ENCODE measurements at regions not wholly inside any gene's neighbourhood (a gene's known extent, or its start where the extent isn't known, plus 50 kb on each side); places are given as distances from the start of the nearest gene placed in this dataset.

GRCh38 chr5:67620424-67621397 is 424.1 kb upstream of the CD180 start:
- no peak overlapping the region for H3K4me3 ChIP-seq
- no peaks in the 10 kb centered on the region for H3K9me3 ChIP-seq
- intact Hi-C loops (cut with DNase I; ENCODE audit: low total_unique reads), result no loop called here
- 61 to 70% methylated on average over 10 to 11 of the region's 11 CpGs for WGBS, 2 donors (ENCODE audit: low coverage in 1 of 2)
- H3K27ac ChIP-seq, result peak overlapping the region in 2 of 4 donors; percentile 8 to 27
- H3K27me3 ChIP-seq, result no peaks in the 10 kb centered on the region
- peaks cover 0 to 18% (median 4%) of the 10 kb centered on the region in 4 donors for H3K4me1 ChIP-seq
- no peaks in the 10 kb centered on the region for H3K36me3 ChIP-seq
- TF ChIP-seq POLR2A (IDR thresholded peaks at IDR 0.05), result no peak
- no peak for TF ChIP-seq POLR2AphosphoS5 (IDR thresholded peaks at IDR 0.05)
- no peak for TF ChIP-seq EP300 (IDR thresholded peaks at IDR 0.05; ENCODE audit: low read depth)
- TF ChIP-seq CTCF (IDR thresholded peaks at IDR 0.05), result no peak
- peak; percentile 17 for DNase-seq
- in situ Hi-C loops (cut with MboI; ENCODE audit: low pct_ligation_motif_present in 1 of 4, low pct_unique_long_range_greater_than_20kb in 1 of 4, low sequenced_read_pairs in 3 of 4), result no loop called here

GRCh38 chr5:67619636-67620035 is 423.0 kb upstream of the CD180 start:
- peaks cover 0 to 18% (median 4%) of the 10 kb centered on the region in 4 donors for H3K4me1 ChIP-seq
- in situ Hi-C loops (cut with MboI; ENCODE audit: low pct_ligation_motif_present in 1 of 4, low pct_unique_long_range_greater_than_20kb in 1 of 4, low sequenced_read_pairs in 3 of 4) (no loop called here), intact Hi-C loops (cut with DNase I; ENCODE audit: low total_unique reads) (no loop called here)
- no peak overlapping the region for H3K27ac ChIP-seq
- no peaks in the 10 kb centered on the region for H3K9me3 ChIP-seq
- no peaks in the 10 kb centered on the region for H3K27me3 ChIP-seq
- no peak overlapping the region for H3K4me3 ChIP-seq
- no peak for DNase-seq
- WGBS, 2 donors (ENCODE audit: low coverage in 1 of 2), result 78 to 100% methylated on average over 1 to 4 of the region's 4 CpGs
- H3K36me3 ChIP-seq, result no peaks in the 10 kb centered on the region
- TF ChIP-seq EP300 (IDR thresholded peaks at IDR 0.05; ENCODE audit: low read depth) (no peak), POLR2A (IDR thresholded peaks at IDR 0.05) (no peak)

- no peaks in the 10 kb centered on the region for H3K27me3 ChIP-seq
- DNase-seq, result no peak
- in situ Hi-C loops (cut with MboI; ENCODE audit: low pct_ligation_motif_present in 1 of 4, low pct_unique_long_range_greater_than_20kb in 1 of 4, low sequenced_read_pairs in 3 of 4), result no loop called here
- intact Hi-C loops (cut with DNase I; ENCODE audit: low total_unique reads), result no loop called here
- no peaks in the 10 kb centered on the region for H3K36me3 ChIP-seq
- peaks cover 0 to 18% (median 4%) of the 10 kb centered on the region in 4 donors for H3K4me1 ChIP-seq
- no peak overlapping the region for H3K27ac ChIP-seq
- H3K9me3 ChIP-seq, result no peaks in the 10 kb centered on the region
- no peak overlapping the region for H3K4me3 ChIP-seq
- TF ChIP-seq POLR2A (IDR thresholded peaks at IDR 0.05) (no peak), POLR2AphosphoS5 (IDR thresholded peaks at IDR 0.05) (no peak), EP300 (IDR thresholded peaks at IDR 0.05; ENCODE audit: low read depth) (no peak), CTCF (IDR thresholded peaks at IDR 0.05) (no peak)
Observed at GRCh38 chr5:67619235-67619634, 422.6 kb upstream of the CD180 start.

- Histone ChIP-seq H3K36me3 (no peaks in the 10 kb centered on the region), H3K4me1 (peaks cover 0 to 18% (median 4%) of the 10 kb centered on the region in 4 donors), H3K4me3 (no peak overlapping the region), H3K9me3 (no peaks in the 10 kb centered on the region), H3K27me3 (no peaks in the 10 kb centered on the region), H3K27ac (no peak overlapping the region)
- 73 to 90% methylated on average over 3 of the region's 3 CpGs for WGBS, 2 donors (ENCODE audit: low coverage in 1 of 2)
- DNase-seq, result no peak
- intact Hi-C loops (cut with DNase I; ENCODE audit: low total_unique reads) (no loop called here), in situ Hi-C loops (cut with MboI; ENCODE audit: low pct_ligation_motif_present in 1 of 4, low pct_unique_long_range_greater_than_20kb in 1 of 4, low sequenced_read_pairs in 3 of 4) (no loop called here)
- TF ChIP-seq POLR2AphosphoS5 (IDR thresholded peaks at IDR 0.05), result no peak
- no peak for TF ChIP-seq CTCF (IDR thresholded peaks at IDR 0.05)
Observed at GRCh38 chr5:67617051-67617450, 420.5 kb upstream of the CD180 start.
